HT-29 (cell line): ENCODE measurements at regions not wholly inside any gene's neighbourhood (a gene's known extent, or its start where the extent isn't known, plus 50 kb on each side); places are given as distances from the start of the nearest gene placed in this dataset.

Source experiments
- DNase-seq: peaks from one replicate; pipeline ENCODE4 v3.0.0-alpha.2; 2015; ENCODE audit warnings: low spot score

- no peak for DNase-seq
These were observed 410.4 kb downstream of the SHQ1 start for GRCh38 chr3:72437661-72438406.

- DNase-seq: no peak
These were observed 411.2 kb downstream of the SHQ1 start for GRCh38 chr3:72436863-72437592.

GRCh38 chr3:72434296-72434695 lies 413.9 kb downstream of the SHQ1 start:
- DNase-seq: no peak

- DNase-seq: no peak
These were observed 416.0 kb downstream of the SHQ1 start for GRCh38 chr3:72432246-72432645.

- DNase-seq: no peak
These were observed 418.5 kb downstream of the SHQ1 start for GRCh38 chr3:72429589-72430353.

- DNase-seq: no peak
These were observed 419.4 kb downstream of the SHQ1 start for GRCh38 chr3:72428803-72429202.

GRCh38 chr3:72427624-72428023 lies 420.6 kb downstream of the SHQ1 start:
- DNase-seq: no peak

GRCh38 chr3:72426618-72427397 lies 421.4 kb downstream of the SHQ1 start:
- DNase-seq: no peak

GRCh38 chr3:72423643-72424042 lies 424.6 kb downstream of the SHQ1 start:
- DNase-seq: no peak

- no peak for DNase-seq
These were observed 426.5 kb downstream of the SHQ1 start for GRCh38 chr3:72421786-72422185.

GRCh38 chr3:72421126-72421525 lies 427.1 kb downstream of the SHQ1 start:
- DNase-seq: no peak

GRCh38 chr3:72418856-72419255 lies 429.4 kb downstream of the SHQ1 start:
- no peak for DNase-seq

GRCh38 chr3:72418244-72418643 lies 430.0 kb downstream of the SHQ1 start:
- DNase-seq: no peak

- DNase-seq: no peak
These were observed 433.7 kb downstream of the SHQ1 start for GRCh38 chr3:72414481-72415016.

- no peak for DNase-seq
These were observed 435.0 kb downstream of the SHQ1 start for GRCh38 chr3:72413228-72413627.

- DNase-seq: no peak
These were observed 435.8 kb downstream of the SHQ1 start for GRCh38 chr3:72412340-72412956.

GRCh38 chr3:72411843-72412242 lies 436.4 kb downstream of the SHQ1 start:
- no peak for DNase-seq

- no peak for DNase-seq
These were observed 437.1 kb downstream of the SHQ1 start for GRCh38 chr3:72411126-72411525.

GRCh38 chr3:72408983-72409779 lies 439.1 kb downstream of the SHQ1 start:
- DNase-seq: no peak

GRCh38 chr3:72407766-72408165 lies 440.5 kb downstream of the SHQ1 start:
- DNase-seq: no peak
